ENCODE measurements at regions not wholly inside any gene's neighbourhood (a gene's known extent, or its start where the extent isn't known, plus 50 kb on each side); places are given as distances from the start of the nearest gene placed in this dataset.
"Not testable (repeated sequence)": the region's sequence is repeated elsewhere in the genome, so short reads cannot be mapped to it uniquely, and the experiment has no call there.

- no peak for TF ChIP-seq CTCF (IDR thresholded peaks at IDR 0.05; ENCODE audit: insufficient read depth, low read depth, low read length, missing control alignments)
Observed at GRCh38 chr9:24881361-24881760, 335.7 kb upstream of the IZUMO3 start.

DNA sequence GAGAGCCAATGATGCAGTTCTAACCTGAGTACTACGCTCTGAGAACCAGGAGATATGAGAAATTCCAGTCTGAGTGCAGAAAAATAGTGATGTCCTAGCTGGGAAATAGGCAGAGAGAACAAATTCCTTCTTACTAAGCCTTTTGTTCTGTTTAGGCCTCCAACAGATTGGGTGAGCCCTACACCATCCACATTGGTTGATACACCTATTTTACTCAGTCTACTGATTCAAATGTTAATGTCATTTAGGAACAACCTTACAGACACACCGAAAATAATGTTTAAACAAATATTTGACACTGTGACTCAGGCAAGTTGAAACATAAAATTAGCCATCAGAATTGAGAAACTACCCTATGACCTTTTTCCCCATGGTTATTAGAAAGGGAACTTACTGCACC, 333.9 kb upstream of the IZUMO3 start:
- DNase-seq (ENCODE audit: low read depth), result no peak
- H3K4me3 ChIP-seq (ENCODE audit: low read length), result no peak overlapping the region
- no peak for TF ChIP-seq CTCF (IDR thresholded peaks at IDR 0.05; ENCODE audit: insufficient read depth, low read depth, low read length, missing control alignments)

More at GRCh38 chr9:24881361-24881760, 335.7 kb upstream of the IZUMO3 start:
- H3K4me3 ChIP-seq (ENCODE audit: low read length), result no peak overlapping the region
- peak; percentile 8 for DNase-seq (ENCODE audit: low read depth)

DNA sequence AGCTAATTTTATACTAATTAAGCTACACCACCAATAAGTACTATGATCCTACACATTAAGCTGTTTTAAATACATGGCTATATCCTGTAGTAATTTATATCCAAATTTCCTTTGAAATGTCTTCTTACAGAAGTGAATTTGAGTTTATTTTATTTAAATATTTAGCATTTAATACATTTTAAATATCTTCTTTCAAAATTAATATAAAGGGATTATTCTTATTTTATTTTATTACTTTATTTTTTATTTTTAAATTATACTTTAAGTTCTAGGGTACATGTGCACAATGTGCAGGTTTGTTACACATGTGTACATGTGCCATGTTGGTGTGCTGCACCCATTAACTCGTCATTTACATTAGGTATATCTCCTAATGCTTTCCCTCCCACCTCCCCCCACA, 310.9 kb upstream of the IZUMO3 start:
- not testable (repeated sequence) for H3K4me3 ChIP-seq (ENCODE audit: low read length); DNase-seq (ENCODE audit: low read depth)

DNA sequence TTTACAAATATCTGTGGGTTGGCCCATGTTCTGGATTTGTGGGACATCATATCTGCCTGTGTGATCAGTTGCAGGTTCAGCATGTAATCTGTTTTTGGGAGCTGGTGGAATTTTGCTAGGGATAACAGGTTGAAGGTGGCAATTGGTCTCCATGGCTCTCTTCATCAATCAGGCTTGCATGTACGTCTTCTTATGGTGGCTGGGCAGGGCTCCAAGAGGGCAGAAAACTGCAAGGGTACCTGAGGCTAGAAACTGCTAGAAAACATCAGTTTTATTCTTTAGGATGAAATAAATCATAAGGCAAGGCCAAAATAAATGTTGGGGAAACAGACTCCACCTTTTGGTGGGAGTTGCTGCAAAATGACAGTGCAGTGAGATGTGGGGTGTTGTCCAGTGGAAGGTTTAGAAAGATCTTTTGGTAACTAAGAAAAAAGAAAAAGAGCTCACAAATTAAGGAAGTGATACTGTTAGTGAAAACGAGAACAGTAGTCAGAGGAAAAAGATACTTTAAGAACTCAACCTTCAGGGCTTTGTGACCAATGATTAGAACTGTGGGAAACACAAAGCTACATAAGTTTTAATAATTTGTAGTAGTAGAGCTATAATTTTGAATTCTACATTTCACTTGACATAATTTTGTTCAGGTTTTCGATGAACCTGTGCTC, 300.7 kb upstream of the IZUMO3 start:
- TF ChIP-seq CTCF (IDR thresholded peaks at IDR 0.05; ENCODE audit: insufficient read depth, low read depth, low read length, missing control alignments), result no peak
- DNase-seq (ENCODE audit: low read depth), result no peak
- H3K4me3 ChIP-seq (ENCODE audit: low read length), result no peak overlapping the region

GRCh38 chr9:24844217-24844616, 298.5 kb upstream of the IZUMO3 start:
- no peak for TF ChIP-seq CTCF (IDR thresholded peaks at IDR 0.05; ENCODE audit: insufficient read depth, low read depth, low read length, missing control alignments)
- no peak for DNase-seq (ENCODE audit: low read depth)
- H3K4me3 ChIP-seq (ENCODE audit: low read length), result no peak overlapping the region

GRCh38 chr9:24841993-24842392, 296.3 kb upstream of the IZUMO3 start:
- DNase-seq (ENCODE audit: low read depth), result no peak
- no peak for TF ChIP-seq CTCF (IDR thresholded peaks at IDR 0.05; ENCODE audit: insufficient read depth, low read depth, low read length, missing control alignments)
- no peak overlapping the region for H3K4me3 ChIP-seq (ENCODE audit: low read length)

DNA sequence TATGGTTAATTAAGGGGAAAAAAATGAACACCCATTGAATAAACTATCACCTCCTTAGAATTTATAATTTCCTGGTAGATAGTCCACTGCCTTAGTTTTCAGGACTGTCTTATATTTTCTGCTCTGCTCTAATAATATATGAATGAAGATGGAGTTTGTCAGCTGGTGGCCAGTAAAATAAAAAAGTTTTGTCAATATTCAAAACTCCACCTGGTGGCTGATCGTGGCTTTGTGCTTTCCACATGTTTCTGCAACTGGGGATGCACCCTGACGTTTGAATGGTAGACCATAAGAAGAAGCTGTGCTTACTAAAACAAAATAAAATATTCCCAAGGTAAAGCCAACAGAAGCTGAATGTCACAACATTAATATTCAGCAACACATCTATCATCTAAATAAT, 286.6 kb upstream of the IZUMO3 start:
- H3K4me3 ChIP-seq (ENCODE audit: low read length), result no peak overlapping the region
- peak; percentile 19 for DNase-seq (ENCODE audit: low read depth)
- peak; percentile 40 for TF ChIP-seq CTCF (IDR thresholded peaks at IDR 0.05; ENCODE audit: insufficient read depth, low read depth, low read length, missing control alignments)
